PC-9 (cell line): ENCODE measurements at regions not wholly inside any gene's neighbourhood (a gene's known extent, or its start where the extent isn't known, plus 50 kb on each side); places are given as distances from the start of the nearest gene placed in this dataset.

ENCODE experiments used
- BruUV-seq: library from RNA; stranded (reverse); fragments of 400-500 nt; replicated peaks from 2 replicates; lab custom pipeline; 2021; lab: Mats Ljungman, UMichigan
- CTCF ChIA-PET: fragments of 300-600 bp; sonication (Branson Sonifier 250); formaldehyde crosslinking; loops from one replicate; lab custom pipeline; 2022; ENCODE audit warnings: antibody characterized with exemption; lab: Charles Lee
- POLR2A ChIA-PET: fragments of 300-600 bp; sonication (Branson Sonifier 250); formaldehyde crosslinking; loops from one replicate; lab custom pipeline; 2022; ENCODE audit warnings: antibody characterized with exemption; ENCODE audit not compliant: unreplicated experiment; lab: Charles Lee
- DNase-seq, 2 experiments: peaks; one replicate each; pipeline versions ENCODE4 v3.0.0 to v3.0.0-alpha.2; 2015 to 2022; ENCODE audit warnings: mixed read lengths in 1 of 2
- H2AFZ ChIP-seq: fragments of 200-600 bp; sonication (generic); 2 replicates; pipeline ENCODE4 v1.8.1; 2017; ENCODE audit warnings: antibody characterized with exemption
- H3F3A ChIP-seq: fragments of 200-600 bp; sonication (generic); 2 replicates; pipeline ENCODE4 v1.8.1; 2017; ENCODE audit warnings: antibody characterized with exemption, mild to moderate bottlenecking, low read depth; ENCODE audit not compliant: insufficient read depth
- H3K27ac ChIP-seq: fragments of 200-600 bp; sonication (generic); 2 replicates; pipeline ENCODE4 v1.6.1; 2016; ENCODE audit warnings: mixed run types
- H3K27me3 ChIP-seq: fragments of 200-600 bp; sonication (generic); 2 replicates; pipeline ENCODE4 v1.6.1; 2016; ENCODE audit warnings: low read depth, mixed run types; ENCODE audit not compliant: insufficient read depth
- H3K36me3 ChIP-seq: fragments of 200-600 bp; sonication (generic); 2 replicates; pipeline ENCODE4 v1.6.1; 2016; ENCODE audit warnings: low read depth, mixed run types
- H3K4me1 ChIP-seq: fragments of 200-600 bp; sonication (generic); replicated peaks from 2 replicates; pipeline ENCODE4 v1.6.1; 2016; ENCODE audit warnings: mixed run types; ENCODE audit not compliant: insufficient read depth
- H3K4me2 ChIP-seq: fragments of 200-600 bp; sonication (generic); 2 replicates; pipeline ENCODE4 v1.6.1; 2017; ENCODE audit warnings: mixed run types
- H3K4me3 ChIP-seq: fragments of 200-600 bp; sonication (generic); 2 replicates; pipeline ENCODE4 v1.6.1; 2016; ENCODE audit warnings: mixed run types
- H3K79me2 ChIP-seq: fragments of 200-600 bp; sonication (generic); 2 replicates; pipeline ENCODE4 v1.6.1; 2017; ENCODE audit warnings: low read depth, mixed run types
- H3K9me2 ChIP-seq: fragments of 200-600 bp; sonication (generic); 2 replicates; pipeline ENCODE4 v1.8.1; 2017; ENCODE audit warnings: mild to moderate bottlenecking; ENCODE audit not compliant: insufficient read depth
- H3K9me3 ChIP-seq: fragments of 200-600 bp; sonication (generic); 2 replicates; pipeline ENCODE4 v1.8.1; 2016; ENCODE audit warnings: low read depth; ENCODE audit not compliant: insufficient read depth
- H4K20me1 ChIP-seq: fragments of 200-600 bp; sonication (generic); 2 replicates; pipeline ENCODE4 v1.8.1; 2017; ENCODE audit not compliant: insufficient read depth
- CTCF ChIP-seq: fragments of 200-600 bp; sonication (generic); conservative IDR thresholded peaks from 2 replicates; pipeline ENCODE4 v1.6.1; 2017; ENCODE audit warnings: mixed run types, antibody characterized with exemption, mild to moderate bottlenecking, moderate library complexity
- EZH2 ChIP-seq: fragments of 200-600 bp; sonication (generic); IDR thresholded peaks from 2 replicates; pipeline ENCODE4 v1.8.0; 2017; ENCODE audit warnings: antibody characterized with exemption, low read depth
- intact Hi-C: fragments of 100-400 bp; cut with micrococcal nuclease; formaldehyde crosslinking; loops from one replicate; pipeline ENCODE4 v1.10.0; 2022; ENCODE audit not compliant: unreplicated experiment

- Histone ChIP-seq H3K4me3 (no peak overlapping the region), H3K27me3 (no peaks in the 10 kb centered on the region), H2AFZ (no peak overlapping the region), H3K4me2 (no peak overlapping the region), H3K36me3 (no peaks in the 10 kb centered on the region), H3F3A (no peaks in the 10 kb centered on the region), H3K27ac (no peak overlapping the region), H3K79me2 (no peaks in the 10 kb centered on the region), H4K20me1 (no peaks in the 10 kb centered on the region), H3K4me1 (no peaks in the 10 kb centered on the region), H3K9me2 (no peaks in the 10 kb centered on the region), H3K9me3 (0 out of 2 replicates have a peak, but pooled peaks cover 4% of the 10 kb centered on the region)
- CTCF ChIA-PET: interaction anchor here (0.6 kb wide), 1 partner anchor 77 kb away, joined by 12 read pairs; no protein-coding TSS in a partner anchor
- no TSS peak for BruUV-seq
- no peak for TF ChIP-seq EZH2
- TF ChIP-seq CTCF: no peak
- POLR2A ChIA-PET: no interaction called here
- intact Hi-C loops: no loop called here
- DNase-seq: no peak
These were observed 343.0 kb downstream of the NYAP2 start for GRCh38 chr2:225742487-225742886.

- TF ChIP-seq EZH2 (no peak), CTCF (no peak)
- no peaks in the 10 kb centered on the region for H4K20me1 ChIP-seq
- no peaks in the 10 kb centered on the region for H3F3A ChIP-seq
- BruUV-seq: no TSS peak
- CTCF ChIA-PET: no interaction called here
- no peak overlapping the region for H2AFZ ChIP-seq
- POLR2A ChIA-PET: interaction anchor here (0.6 kb wide), 1 partner anchor 12 kb away, joined by 3 read pairs; no protein-coding TSS in a partner anchor
- intact Hi-C loops: no loop called here
- no peaks in the 10 kb centered on the region for H3K9me2 ChIP-seq
- no peak overlapping the region for H3K27ac ChIP-seq
- no peak for DNase-seq
- no peaks in the 10 kb centered on the region for H3K9me3 ChIP-seq
- H3K27me3 ChIP-seq: no peaks in the 10 kb centered on the region
- H3K4me1 ChIP-seq: no peaks in the 10 kb centered on the region
- H3K79me2 ChIP-seq: no peaks in the 10 kb centered on the region
- no peak overlapping the region for H3K4me3 ChIP-seq
- no peak overlapping the region for H3K4me2 ChIP-seq
- H3K36me3 ChIP-seq: no peaks in the 10 kb centered on the region
These were observed 340.6 kb downstream of the NYAP2 start for GRCh38 chr2:225740086-225740485.

GRCh38 chr2:225739328-225739727, 339.8 kb downstream of the NYAP2 start:
- POLR2A ChIA-PET: interaction anchor here (0.6 kb wide), 1 partner anchor 12 kb away, joined by 3 read pairs; no protein-coding TSS in a partner anchor
- H2AFZ ChIP-seq: no peak overlapping the region
- H4K20me1 ChIP-seq: no peaks in the 10 kb centered on the region
- intact Hi-C loops: no loop called here
- H3F3A ChIP-seq: no peaks in the 10 kb centered on the region
- no peak for TF ChIP-seq EZH2
- no peak for TF ChIP-seq CTCF
- H3K27ac ChIP-seq: no peak overlapping the region
- H3K4me1 ChIP-seq: no peaks in the 10 kb centered on the region
- no TSS peak for BruUV-seq
- H3K27me3 ChIP-seq: no peaks in the 10 kb centered on the region
- H3K9me2 ChIP-seq: no peaks in the 10 kb centered on the region
- no peak overlapping the region for H3K4me3 ChIP-seq
- CTCF ChIA-PET: interaction anchor here (0.7 kb wide), 1 partner anchor 1063 kb away, joined by 4 read pairs; no protein-coding TSS in a partner anchor
- H3K9me3 ChIP-seq: no peaks in the 10 kb centered on the region
- H3K4me2 ChIP-seq: no peak overlapping the region
- no peaks in the 10 kb centered on the region for H3K36me3 ChIP-seq
- no peak for DNase-seq
- no peaks in the 10 kb centered on the region for H3K79me2 ChIP-seq
